ENCODE measurements at regions not wholly inside any gene's neighbourhood (a gene's known extent, or its start where the extent isn't known, plus 50 kb on each side); places are given as distances from the start of the nearest gene placed in this dataset.

GRCh38 chr10:78936412-78937342 lies 132.1 kb upstream of the ZMIZ1 start:
- no peak for FAIRE-seq

- FAIRE-seq: no peak
Observed at GRCh38 chr10:78937393-78937792, 131.4 kb upstream of the ZMIZ1 start.

- FAIRE-seq: no peak
Observed at GRCh38 chr10:78937800-78938694, 130.7 kb upstream of the ZMIZ1 start.

- FAIRE-seq: no peak
Observed at GRCh38 chr10:78938695-78939672, 129.8 kb upstream of the ZMIZ1 start.

- FAIRE-seq: no peak
Observed at GRCh38 chr10:78942091-78942501, 126.7 kb upstream of the ZMIZ1 start.

- FAIRE-seq: peak; percentile 64
Observed at GRCh38 chr10:78944723-78945312, 123.9 kb upstream of the ZMIZ1 start.

GRCh38 chr10:78945838-78946237 lies 122.9 kb upstream of the ZMIZ1 start:
- FAIRE-seq: no peak

GRCh38 chr10:78947226-78947625 lies 121.5 kb upstream of the ZMIZ1 start:
- FAIRE-seq: no peak

GRCh38 chr10:78947733-78948132 lies 121.0 kb upstream of the ZMIZ1 start:
- no peak for FAIRE-seq

GRCh38 chr10:78948621-78949030 lies 120.1 kb upstream of the ZMIZ1 start:
- no peak for FAIRE-seq

- no peak for FAIRE-seq
Observed at GRCh38 chr10:78950656-78951587, 117.8 kb upstream of the ZMIZ1 start.

GRCh38 chr10:78952030-78952429 lies 116.7 kb upstream of the ZMIZ1 start:
- no peak for FAIRE-seq

- FAIRE-seq: no peak
Observed at GRCh38 chr10:78952686-78953085, 116.1 kb upstream of the ZMIZ1 start.

GRCh38 chr10:78953113-78953798 lies 115.5 kb upstream of the ZMIZ1 start:
- FAIRE-seq: no peak

- no peak for FAIRE-seq
Observed at GRCh38 chr10:78953799-78954297, 114.9 kb upstream of the ZMIZ1 start.

GRCh38 chr10:78954689-78955088 lies 114.1 kb upstream of the ZMIZ1 start:
- no peak for FAIRE-seq

GRCh38 chr10:78955206-78955605 lies 113.6 kb upstream of the ZMIZ1 start:
- FAIRE-seq: no peak

- FAIRE-seq: no peak
Observed at GRCh38 chr10:78956391-78956790, 112.4 kb upstream of the ZMIZ1 start.

GRCh38 chr10:78957471-78958039 lies 111.2 kb upstream of the ZMIZ1 start:
- no peak for FAIRE-seq

All from endometrium (tissue), 2 donors.